H1 (cell line): ENCODE measurements at regions not wholly inside any gene's neighbourhood (a gene's known extent, or its start where the extent isn't known, plus 50 kb on each side); places are given as distances from the start of the nearest gene placed in this dataset.

ENCODE experiments used
- CTCF ChIA-PET: fragments of 300-600 bp; sonication (Branson Sonifier 250); formaldehyde crosslinking; loops from one replicate; lab custom pipeline; 2021; ENCODE audit not compliant: partially characterized antibody; lab: Charles Lee
- POLR2A ChIA-PET: fragments of 300-600 bp; sonication (Branson Sonifier 250); formaldehyde crosslinking; loops from one replicate; lab custom pipeline; 2021; ENCODE audit warnings: inconsistent platforms; ENCODE audit not compliant: partially characterized antibody; lab: Charles Lee
- DNase-seq, 2 experiments: peaks; one replicate each; pipeline versions ENCODE4 v3.0.0 to v3.0.0-alpha.2; 2010 to 2022; ENCODE audit warnings: low spot score in 2 of 2, low read depth in 1 of 2, mixed read lengths in 1 of 2
- FAIRE-seq: peaks from 2 replicates; lab custom pipeline; 2011; peaks lifted over from hg19 to GRCh38; lab: Jason Lieb, UNC
- H2AFZ ChIP-seq: 2 replicates; pipeline ENCODE4 v1.8.1; 2012; ENCODE audit warnings: low read length, inconsistent platforms
- H2AK5ac ChIP-seq: 2 replicates; pipeline ENCODE4 v1.6.1; 2013; ENCODE audit warnings: low read depth, low read length
- H2BK120ac ChIP-seq: replicated peaks from 2 replicates; pipeline ENCODE3; 2013; ENCODE audit warnings: low read depth, low read length, inconsistent platforms
- H2BK12ac ChIP-seq: 2 replicates; pipeline ENCODE4 v1.6.1; 2013; ENCODE audit warnings: low read depth, low read length
- H2BK15ac ChIP-seq: 2 replicates; pipeline ENCODE4 v1.6.1; 2013; ENCODE audit warnings: low read length
- H2BK20ac ChIP-seq: 2 replicates; pipeline ENCODE4 v1.6.1; 2013; ENCODE audit warnings: low read length
- H2BK5ac ChIP-seq: 2 replicates; pipeline ENCODE4 v1.6.1; 2013; ENCODE audit warnings: low read depth, low read length
- H3K14ac ChIP-seq: 2 replicates; pipeline ENCODE4 v1.6.1; 2013; ENCODE audit warnings: inconsistent platforms; ENCODE audit not compliant: insufficient read length
- H3K18ac ChIP-seq: 2 replicates; pipeline ENCODE4 v1.6.1; 2013; ENCODE audit warnings: low read length; ENCODE audit errors: extremely low read depth
- H3K23ac ChIP-seq: 2 replicates; pipeline ENCODE4 v1.6.1; 2013; ENCODE audit warnings: inconsistent platforms; ENCODE audit not compliant: insufficient read length
- H3K23me2 ChIP-seq: 2 replicates; pipeline ENCODE4 v1.6.1; 2013; ENCODE audit warnings: low read depth, low read length
- H3K27ac ChIP-seq: 2 replicates; pipeline ENCODE4 v1.6.1; 2011; ENCODE audit warnings: low read depth, low read length, inconsistent platforms
- H3K27me3 ChIP-seq, 4 experiments: replicated peaks in 1 of 4; 1 replicate in 1 of 4; 2 replicates in 3 of 4; pipeline versions ENCODE4 v1.6.1 to v1.8.1; 2011 to 2013; ENCODE audit warnings: low read length in 3 of 4, mild to moderate bottlenecking in 3 of 4, inconsistent platforms in 2 of 4, mixed read lengths in 2 of 4, moderate library complexity in 1 of 4; ENCODE audit not compliant: control insufficient read depth in 3 of 4, insufficient read depth in 3 of 4; ENCODE audit errors: extremely low read depth in 1 of 4
- H3K36me3 ChIP-seq, 4 experiments: 2 replicates each; pipeline versions ENCODE4 v1.6.1 to v1.8.1; 2011 to 2013; ENCODE audit warnings: mild to moderate bottlenecking in 4 of 4, low read length in 3 of 4, moderate library complexity in 2 of 4, control low read depth in 1 of 4, inconsistent platforms in 1 of 4; ENCODE audit not compliant: insufficient read depth in 4 of 4, control insufficient read depth in 2 of 4
- H3K4ac ChIP-seq: replicated peaks from 2 replicates; pipeline ENCODE3; 2013; ENCODE audit warnings: low read length, low read depth, mixed read lengths, inconsistent platforms; ENCODE audit not compliant: insufficient read length
- H3K4me1 ChIP-seq, 4 experiments: replicated peaks in 1 of 4; 1 replicate in 1 of 4; 2 replicates in 3 of 4; pipeline versions ENCODE4 v1.6.1 to v1.8.1; 2011 to 2013; ENCODE audit warnings: low read length in 3 of 4, inconsistent platforms in 2 of 4, mixed read lengths in 1 of 4; ENCODE audit not compliant: insufficient read depth in 4 of 4, control insufficient read depth in 3 of 4
- H3K4me2 ChIP-seq, 2 experiments: 2 replicates each; pipeline versions ENCODE4 v1.6.1 to v1.8.1; 2011 to 2013; ENCODE audit warnings: low read depth in 2 of 2, low read length in 2 of 2, control low read depth in 1 of 2, inconsistent platforms in 1 of 2, mild to moderate bottlenecking in 1 of 2; ENCODE audit not compliant: insufficient read depth in 1 of 2
- H3K4me3 ChIP-seq, 4 experiments: fragments of 200-600, 300-600 bp in 1 of 4; sonication (generic), shearing (Covaris generic), sonication (Bioruptor Twin) in 1 of 4; 2 replicates each; pipeline versions ENCODE4 v1.5.1 to v1.8.1; 2011 to 2016; ENCODE audit warnings: low read length in 4 of 4, low read depth in 3 of 4, control low read depth in 2 of 4, inconsistent platforms in 2 of 4, mild to moderate bottlenecking in 2 of 4, mixed read lengths in 1 of 4, moderate library complexity in 1 of 4; ENCODE audit not compliant: insufficient read depth in 2 of 4; ENCODE audit errors: extremely low read depth in 1 of 4
- H3K56ac ChIP-seq: replicated peaks from 2 replicates; pipeline ENCODE3; 2013; ENCODE audit warnings: low read depth, mild to moderate bottlenecking, mixed read lengths, low read length, inconsistent platforms; ENCODE audit not compliant: insufficient read length
- H3K79me1 ChIP-seq: 2 replicates; pipeline ENCODE4 v1.6.1; 2013; ENCODE audit warnings: low read depth, low read length, control low read depth
- H3K79me2 ChIP-seq, 2 experiments: 2 replicates each; pipeline versions ENCODE4 v1.6.1 to v1.8.1; 2012 to 2013; ENCODE audit warnings: low read length in 2 of 2, mild to moderate bottlenecking in 2 of 2, inconsistent platforms in 1 of 2; ENCODE audit not compliant: insufficient read depth in 2 of 2, control insufficient read depth in 1 of 2
- H3K9ac ChIP-seq, 4 experiments: replicated peaks in 1 of 4; 1 replicate in 1 of 4; 2 replicates in 3 of 4; pipeline versions ENCODE4 v1.6.1 to v1.8.1; 2011 to 2013; ENCODE audit warnings: low read depth in 3 of 4, low read length in 3 of 4, control low read depth in 2 of 4, mild to moderate bottlenecking in 2 of 4, moderate library complexity in 2 of 4, inconsistent platforms in 1 of 4; ENCODE audit errors: extremely low read depth in 1 of 4
- H3K9me3 ChIP-seq, 2 experiments: 2 replicates each; pipeline versions ENCODE4 v1.6.1 to v1.8.1; 2012 to 2013; ENCODE audit warnings: mild to moderate bottlenecking in 2 of 2, moderate library complexity in 2 of 2, control low read depth in 1 of 2, inconsistent platforms in 1 of 2, low read depth in 1 of 2, low read length in 1 of 2, mixed read lengths in 1 of 2; ENCODE audit not compliant: insufficient read depth in 2 of 2
- H4K20me1 ChIP-seq, 2 experiments: replicated peaks in 1 of 2; 2 replicates each; pipeline versions ENCODE3 to v1.8.1; 2011 to 2013; ENCODE audit warnings: inconsistent platforms in 2 of 2, low read length in 2 of 2, mild to moderate bottlenecking in 1 of 2; ENCODE audit not compliant: insufficient read depth in 2 of 2, control insufficient read depth in 1 of 2
- H4K5ac ChIP-seq: 2 replicates; pipeline ENCODE4 v1.6.1; 2013; ENCODE audit warnings: low read length, low read depth, mixed read lengths, inconsistent platforms; ENCODE audit not compliant: insufficient read length
- H4K8ac ChIP-seq: 2 replicates; pipeline ENCODE4 v1.8.0; 2013; ENCODE audit warnings: mild to moderate bottlenecking, moderate library complexity, low read length, inconsistent platforms; ENCODE audit not compliant: insufficient read depth; ENCODE audit errors: extremely low read depth
- H4K91ac ChIP-seq: replicated peaks from 2 replicates; pipeline ENCODE3; 2013; ENCODE audit warnings: low read length, mixed read lengths, inconsistent platforms; ENCODE audit not compliant: insufficient read length
- CBX8 ChIP-seq: fragments of 300-800, 300-1000 bp; sonication (generic); IDR thresholded peaks from 2 replicates; pipeline ENCODE4 v1.7.1; 2016; ENCODE audit warnings: low read depth, low read length, borderline replicate concordance
- CREB1 ChIP-seq: IDR thresholded peaks from 2 replicates; pipeline ENCODE4 v1.6.1; 2012; ENCODE audit warnings: inconsistent platforms
- EZH2 ChIP-seq: fragments of 200-600 bp; sonication (generic); IDR thresholded peaks from 2 replicates; pipeline ENCODE4 v1.7.1; 2012; ENCODE audit warnings: low read depth, mild to moderate bottlenecking, moderate library complexity, low read length, inconsistent platforms; ENCODE audit not compliant: severe bottlenecking
- JUND ChIP-seq: IDR thresholded peaks from 2 replicates; pipeline ENCODE4 v1.6.1; 2011; ENCODE audit warnings: mild to moderate bottlenecking, improper control_type of control experiment, low read length
- SUZ12 ChIP-seq: fragments of 200-600 bp; sonication (generic); IDR thresholded peaks from 2 replicates; pipeline ENCODE4 v1.6.1; 2012; ENCODE audit warnings: mild to moderate bottlenecking, inconsistent platforms, low read length, moderate library complexity, mixed read lengths
- TAF1 ChIP-seq: IDR thresholded peaks from 2 replicates; pipeline ENCODE4 v1.6.1; 2011; ENCODE audit warnings: mild to moderate bottlenecking, low read depth, low read length
- TCF12 ChIP-seq: IDR thresholded peaks from 2 replicates; pipeline ENCODE4 v1.6.1; 2011; ENCODE audit warnings: low read depth, mild to moderate bottlenecking, low read length
- WGBS, 2 experiments: shearing (Covaris generic) in 1 of 2; methylation state at CpG; one replicate each; pipeline versions ENCODE4 v1.1.6 to v1.1.7; 2013 to 2015; ENCODE audit warnings: low lambda C conversion rate in 2 of 2, mixed read lengths in 2 of 2, inconsistent platforms in 1 of 2, low coverage in 1 of 2, missing lambda C conversion rate in 1 of 2; ENCODE audit not compliant: insufficient replicate concordance in 2 of 2, insufficient coverage in 1 of 2, insufficient read length in 1 of 2; ENCODE audit errors: extremely low coverage in 1 of 2, missing lambda C conversion rate in 1 of 2; 5-methylcytosine and 5-hydroxymethylcytosine counted together

GRCh38 chr2:129337076-129337475 lies 642.4 kb upstream of the RAB6C start:
- Histone ChIP-seq H3K79me1 (no peaks in the 10 kb centered on the region), H3K23ac (no peak overlapping the region), H3K14ac (no peak overlapping the region), H3K23me2 (no peaks in the 10 kb centered on the region), H3K4me1 (no peaks in the 10 kb centered on the region; a peak in 1 of 7 replicates), H3K56ac (no peak overlapping the region), H2BK20ac (no peak overlapping the region), H4K20me1 (no peaks in the 10 kb centered on the region), H3K36me3 (no peaks in the 10 kb centered on the region), H2BK15ac (no peak overlapping the region), H2BK12ac (no peak overlapping the region), H4K91ac (no peak overlapping the region), H2AK5ac (no peak overlapping the region), H3K4ac (no peak overlapping the region), H3K4me2 (no peak overlapping the region), H3K4me3 (no peak overlapping the region), H3K9me3 (peaks cover 0 to 3% of the 10 kb centered on the region in 2 experiments; a peak in 1 of 4 replicates), H3K18ac (no peak overlapping the region), H4K8ac (no peak overlapping the region), H4K5ac (no peak overlapping the region), H3K9ac (no peak overlapping the region), H2BK5ac (no peak overlapping the region), H3K79me2 (no peaks in the 10 kb centered on the region), H3K27ac (no peak overlapping the region), H3K27me3 (no peaks in the 10 kb centered on the region), H2BK120ac (no peak overlapping the region), H2AFZ (no peak overlapping the region)
- ChIA-PET CTCF (interaction anchor here (0.6 to 1.2 kb wide), 4 partner anchors 10 to 103 kb away, joined by 3 read pairs; no protein-coding TSS in a partner anchor), POLR2A (no interaction called here)
- no peak for FAIRE-seq
- TF ChIP-seq CREB1, result no peak
- TF ChIP-seq TAF1, result no peak
- no peak for TF ChIP-seq CBX8
- no peak for TF ChIP-seq SUZ12
- no peak for TF ChIP-seq TCF12
- no peak for TF ChIP-seq JUND
- no peak for TF ChIP-seq EZH2
- DNase-seq, result no peak
- WGBS, 2 experiments, result 87% methylated on average over 6 of the region's 6 CpGs; no CpG with 5 or more reads in 1 of the 2 experiments
